Pancreas (tissue), 10 donors: ENCODE measurements at regions not wholly inside any gene's neighbourhood (a gene's known extent, or its start where the extent isn't known, plus 50 kb on each side); places are given as distances from the start of the nearest gene placed in this dataset.
A peak's percentile ranks its signal among the peaks of the same experiment; 100 is the strongest.

Experiments
- ATAC-seq, 4 donors: fragments of 200-7000 bp; cut with Tn5 transposase; one replicate each; pipeline versions ENCODE4 v1.8.0 to v1.9.1; 2020; ENCODE audit warnings: mild to moderate bottlenecking in 4 of 4, moderate library complexity in 4 of 4
- DNase-seq, 6 donors: peaks; one replicate each; pipeline ENCODE4 v3.0.0-alpha.2; 2020
- FAIRE-seq: peaks from 2 replicates; lab custom pipeline; 2012; peaks lifted over from hg19 to GRCh38; lab: Jason Lieb, UNC
- H3K27ac ChIP-seq, 4 donors: fragments of 200-600 bp; sonication (generic); 1 replicate in 3 of 4; 2 replicates in 1 of 4; pipeline versions ENCODE4 v1.5.0 to v1.8.0; 2020
- H3K27me3 ChIP-seq, 4 donors: fragments of 200-600 bp; one replicate each; pipeline ENCODE4 v1.8.0; 2021
- H3K36me3 ChIP-seq, 3 donors: fragments of 200-600 bp; sonication (generic) in 1 of 3; one replicate each; pipeline versions ENCODE4 v1.5.0 to v1.8.0; 2020 to 2021
- H3K4me1 ChIP-seq, 3 donors: fragments of 200-600 bp; one replicate each; pipeline ENCODE4 v1.8.0; 2021
- H3K4me3 ChIP-seq, 4 donors: fragments of 200-600 bp; sonication (generic) in 2 of 4; one replicate each; pipeline versions ENCODE4 v1.5.0 to v1.8.0; 2020 to 2021
- H3K9me3 ChIP-seq, 4 donors: fragments of 200-600 bp; one replicate each; pipeline ENCODE4 v1.8.0; 2021
- WGBS, 2 donors: extraction: QIAGEN DNeasy Blood & Tissue Kit; methylation state at CpG; one replicate each; pipeline ENCODE4 v1.1.7; 2013; 5-methylcytosine and 5-hydroxymethylcytosine counted together
- intact Hi-C, 3 donors: fragments of 100-400 bp; cut with DNase I; formaldehyde crosslinking; loops; one replicate each; pipeline versions ENCODE4 v1.11.1 to v1.14.2; 2022
- TF ChIP-seq, protein P1 (sequence below), 4 donors: fragments of 200-600 bp; sonication (generic) in 3 of 4; IDR thresholded peaks; one replicate each; pipeline versions ENCODE4 v1.5.0 to v1.8.0; 2021; ENCODE audit warnings: antibody characterized with exemption in 4 of 4
- donor health status: healthy with polysubstance abuse.
- donor health status: DM: no; HTN: no; CAD: no; lungs with moderate emphysema.
- donor health status: DM: no; HTN: no; CAD: no.
- donor health status: control.
- donor health status: control.
- donor health status: Bipolar disorder and iron deficiency.
- donor health status: DM: yes; HTN: yes; CAD: no.
- donor health status: DM: no; HTN: no; CAD: no.
- donor health status: DM: no; HTN: no; CAD: no.
- donor health status: DM: yes; HTN: yes; CAD: no.

DNA sequence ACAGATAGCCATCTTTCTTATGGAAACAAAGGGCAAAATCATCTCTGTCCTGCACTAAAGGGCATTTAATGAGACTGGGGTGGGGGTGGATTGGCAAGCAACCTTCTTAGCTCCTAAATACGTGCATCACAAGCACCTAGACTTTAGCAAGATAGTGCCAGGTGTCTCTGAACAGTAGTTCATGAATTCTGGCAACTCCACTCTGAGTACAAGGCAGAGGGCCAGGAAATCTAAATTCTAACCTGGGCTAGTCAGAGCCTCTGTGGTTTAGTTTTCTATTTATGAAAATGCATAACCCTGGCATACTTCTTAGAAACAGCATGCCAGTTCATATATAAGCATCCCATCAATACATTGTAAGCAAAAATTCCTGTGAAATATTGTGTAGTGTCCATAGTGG is 788.5 kb downstream of the MCTP2 start:
- no peak for ATAC-seq
- 49 to 61% methylated on average over 1 of the region's 1 CpG for WGBS, 2 donors
- FAIRE-seq, result no peak
- no peak overlapping the region for H3K4me3 ChIP-seq
- peaks cover 0 to 10% (median 0%) of the 10 kb centered on the region in 3 donors for H3K4me1 ChIP-seq
- no peaks in the 10 kb centered on the region for H3K9me3 ChIP-seq
- TF ChIP-seq, protein P1, sequence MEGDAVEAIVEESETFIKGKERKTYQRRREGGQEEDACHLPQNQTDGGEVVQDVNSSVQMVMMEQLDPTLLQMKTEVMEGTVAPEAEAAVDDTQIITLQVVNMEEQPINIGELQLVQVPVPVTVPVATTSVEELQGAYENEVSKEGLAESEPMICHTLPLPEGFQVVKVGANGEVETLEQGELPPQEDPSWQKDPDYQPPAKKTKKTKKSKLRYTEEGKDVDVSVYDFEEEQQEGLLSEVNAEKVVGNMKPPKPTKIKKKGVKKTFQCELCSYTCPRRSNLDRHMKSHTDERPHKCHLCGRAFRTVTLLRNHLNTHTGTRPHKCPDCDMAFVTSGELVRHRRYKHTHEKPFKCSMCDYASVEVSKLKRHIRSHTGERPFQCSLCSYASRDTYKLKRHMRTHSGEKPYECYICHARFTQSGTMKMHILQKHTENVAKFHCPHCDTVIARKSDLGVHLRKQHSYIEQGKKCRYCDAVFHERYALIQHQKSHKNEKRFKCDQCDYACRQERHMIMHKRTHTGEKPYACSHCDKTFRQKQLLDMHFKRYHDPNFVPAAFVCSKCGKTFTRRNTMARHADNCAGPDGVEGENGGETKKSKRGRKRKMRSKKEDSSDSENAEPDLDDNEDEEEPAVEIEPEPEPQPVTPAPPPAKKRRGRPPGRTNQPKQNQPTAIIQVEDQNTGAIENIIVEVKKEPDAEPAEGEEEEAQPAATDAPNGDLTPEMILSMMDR (IDR thresholded peaks at IDR 0.05), result no peak
- H3K36me3 ChIP-seq, result no peaks in the 10 kb centered on the region
- DNase-seq, result no peak
- intact Hi-C loops, result no loop called here
- peaks cover 0 to 4% (median 0%) of the 10 kb centered on the region in 4 donors for H3K27me3 ChIP-seq
- no peak overlapping the region for H3K27ac ChIP-seq

DNA sequence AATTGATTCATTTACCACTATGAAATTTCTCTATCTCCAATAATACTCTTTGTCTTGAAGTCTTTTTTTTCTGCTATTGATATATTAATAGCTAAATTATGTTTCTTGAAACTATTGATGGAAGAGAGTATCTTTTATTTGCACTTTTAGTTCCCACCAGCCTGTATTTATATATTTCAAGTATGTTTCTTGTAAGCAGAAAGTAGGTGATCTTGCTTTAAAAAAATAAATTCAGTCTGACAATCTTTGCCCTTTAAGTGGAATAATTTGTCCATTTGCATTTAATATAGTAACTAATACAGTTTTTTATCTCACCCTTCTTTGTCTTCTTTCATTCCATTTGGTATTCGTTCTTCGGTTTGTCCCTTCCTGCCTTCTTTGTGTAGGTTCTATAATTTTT is 790.5 kb downstream of the MCTP2 start:
- intact Hi-C loops, result no loop called here

DNA sequence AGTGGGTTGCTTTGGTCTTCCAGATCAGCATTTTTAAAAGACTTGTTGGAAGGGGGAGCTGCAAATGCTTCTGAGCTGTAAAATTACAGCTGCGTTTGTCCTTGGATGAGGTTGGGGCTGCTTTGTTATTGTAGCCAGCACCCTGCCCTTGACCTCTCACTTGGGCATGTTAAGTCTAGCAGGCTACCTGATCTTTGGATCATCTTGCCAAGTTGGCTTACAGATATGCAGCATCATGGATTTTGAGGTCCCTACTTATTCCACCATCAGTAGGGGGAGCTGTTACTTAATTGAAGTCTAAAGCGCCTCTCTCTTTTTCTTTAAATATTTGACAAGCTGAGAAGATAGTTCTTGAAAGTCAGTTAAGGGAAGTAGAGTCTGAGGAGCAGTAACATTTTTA is 793.0 kb downstream of the MCTP2 start:
- H3K27me3 ChIP-seq, result peaks cover 0 to 4% (median 0%) of the 10 kb centered on the region in 4 donors
- ATAC-seq (no peak), DNase-seq (no peak), FAIRE-seq (no peak)
- 24 to 29% methylated on average over 2 of the region's 2 CpGs for WGBS, 2 donors
- intact Hi-C loops, result no loop called here
- TF ChIP-seq, protein P1 (IDR thresholded peaks at IDR 0.05), result no peak
- H3K36me3 ChIP-seq, result no peaks in the 10 kb centered on the region
- H3K9me3 ChIP-seq, result no peaks in the 10 kb centered on the region
- H3K27ac ChIP-seq, result no peak overlapping the region
- no peaks in the 10 kb centered on the region for H3K4me1 ChIP-seq
- no peak overlapping the region for H3K4me3 ChIP-seq

More for the DNA sequence above, 790.5 kb downstream of the MCTP2 start:
- no peaks in the 10 kb centered on the region for H3K9me3 ChIP-seq
- FAIRE-seq (no peak), ATAC-seq (no peak), DNase-seq (no peak)
- H3K27me3 ChIP-seq, result peaks cover 0 to 4% (median 0%) of the 10 kb centered on the region in 4 donors
- TF ChIP-seq, protein P1 (IDR thresholded peaks at IDR 0.05), result no peak
- H3K27ac ChIP-seq, result no peak overlapping the region
- peaks cover 0 to 10% (median 0%) of the 10 kb centered on the region in 3 donors for H3K4me1 ChIP-seq
- H3K4me3 ChIP-seq, result no peak overlapping the region
- 89 to 91% methylated on average over 2 of the region's 2 CpGs for WGBS, 2 donors
- no peaks in the 10 kb centered on the region for H3K36me3 ChIP-seq

DNA sequence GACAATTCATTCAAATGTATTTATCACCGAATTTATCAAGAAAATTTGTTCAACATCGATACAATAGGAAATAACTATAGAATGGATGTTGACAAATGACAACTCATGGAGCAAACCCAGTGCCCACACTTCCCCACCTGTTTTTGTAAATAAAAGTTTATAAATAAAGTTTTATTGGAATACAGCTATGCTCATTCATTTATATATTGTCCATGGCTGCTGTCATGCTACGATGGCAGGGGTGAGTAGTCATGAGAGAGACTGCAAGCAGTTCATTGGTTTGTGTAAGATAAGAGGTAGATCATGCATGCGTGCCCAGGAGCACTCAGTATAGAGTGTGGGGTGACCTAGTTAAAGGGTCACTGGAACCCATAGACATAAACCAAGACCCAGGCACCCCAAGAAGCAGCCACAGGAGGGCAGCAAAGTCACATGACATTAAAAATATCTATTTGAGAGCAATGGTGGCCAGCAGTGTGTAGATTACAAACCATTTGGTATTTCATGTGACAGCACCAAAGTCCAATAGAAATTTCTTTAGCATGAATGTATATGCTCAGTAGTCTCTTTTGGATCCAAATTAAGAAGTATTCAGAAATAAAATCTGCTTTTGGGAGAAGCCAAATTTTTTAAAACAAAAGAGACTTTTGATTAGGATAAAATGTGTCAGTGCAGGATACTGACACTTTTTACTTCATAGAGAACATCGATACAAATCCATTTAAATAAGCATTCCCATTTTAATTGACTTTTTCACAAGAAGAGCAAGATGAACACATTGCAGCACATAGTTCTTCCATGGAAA is 794.8 kb downstream of the MCTP2 start:
- no peaks in the 10 kb centered on the region for H3K36me3 ChIP-seq
- ATAC-seq (peak in 1 of 4 donors; percentile 38), FAIRE-seq (no peak), DNase-seq (peak in 1 of 6 donors; percentile 11)
- intact Hi-C loops, result no loop called here
- WGBS, 2 donors, result 67 to 84% methylated on average over 5 of the region's 5 CpGs
- no peaks in the 10 kb centered on the region for H3K9me3 ChIP-seq
- H3K27me3 ChIP-seq, result peaks cover 0 to 4% (median 0%) of the 10 kb centered on the region in 4 donors
- no peaks in the 10 kb centered on the region for H3K4me1 ChIP-seq
- no peak overlapping the region for H3K27ac ChIP-seq
- H3K4me3 ChIP-seq, result no peak overlapping the region
- TF ChIP-seq, protein P1 (IDR thresholded peaks at IDR 0.05), result peak in 1 of 4 donors; percentile 13

DNA sequence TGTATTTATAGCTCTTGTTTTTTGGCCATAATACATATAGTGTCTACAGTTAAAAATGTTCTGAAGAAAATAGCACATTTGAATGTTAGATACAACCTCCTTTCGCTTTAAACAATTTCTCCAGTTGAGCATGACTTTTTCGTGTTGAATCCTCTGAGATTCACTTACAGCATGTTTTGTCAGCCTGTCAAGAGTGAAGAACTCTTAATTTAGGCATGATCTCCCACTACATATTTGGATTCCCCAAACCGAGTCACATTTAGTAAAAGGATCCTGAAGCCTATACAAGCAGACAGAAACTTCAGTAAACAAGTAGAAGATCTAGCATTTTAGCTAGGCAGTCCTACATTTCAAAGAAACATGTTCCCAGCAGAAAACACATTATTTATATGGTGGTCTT is 796.6 kb downstream of the MCTP2 start:
- H3K9me3 ChIP-seq, result no peaks in the 10 kb centered on the region
- intact Hi-C loops, result no loop called here
- no peak overlapping the region for H3K27ac ChIP-seq
- H3K36me3 ChIP-seq, result no peaks in the 10 kb centered on the region
- peaks cover 0 to 4% (median 0%) of the 10 kb centered on the region in 4 donors for H3K27me3 ChIP-seq
- ATAC-seq, result no peak
- no peak for FAIRE-seq
- TF ChIP-seq, protein P1 (IDR thresholded peaks at IDR 0.05), result no peak
- H3K4me3 ChIP-seq, result no peak overlapping the region
- 60 to 63% methylated on average over 3 of the region's 3 CpGs for WGBS, 2 donors
- DNase-seq, result no peak
- no peaks in the 10 kb centered on the region for H3K4me1 ChIP-seq
